Upper lobe of left lung (tissue), 6 donors: ENCODE measurements at regions not wholly inside any gene's neighbourhood (a gene's known extent, or its start where the extent isn't known, plus 50 kb on each side); places are given as distances from the start of the nearest gene placed in this dataset.

Experiments used
- ATAC-seq, 2 donors: fragments of 200-7000 bp; cut with Tn5 transposase; one replicate each; pipeline ENCODE4 v1.9.1; 2022; ENCODE audit warnings: mild to moderate bottlenecking in 2 of 2, moderate library complexity in 2 of 2; ENCODE audit not compliant: low FRiP score in 2 of 2
- DNase-seq, 2 donors: peaks; one replicate each; pipeline ENCODE4 v3.0.0-alpha.2; 2019 to 2020
- H3K27ac ChIP-seq, 4 donors: fragments of 200-600 bp; sonication (generic); one replicate each; pipeline ENCODE4 v1.5.1; 2016 to 2019
- H3K27me3 ChIP-seq, 4 donors: fragments of 200-600 bp; sonication (generic); one replicate each; pipeline ENCODE4 v1.5.1; 2017 to 2019
- H3K36me3 ChIP-seq, 4 donors: fragments of 200-600 bp; sonication (generic); one replicate each; pipeline ENCODE4 v1.5.1; 2016 to 2019
- H3K4me1 ChIP-seq, 4 donors: fragments of 200-600 bp; sonication (generic); one replicate each; pipeline ENCODE4 v1.5.1; 2018 to 2019
- H3K4me3 ChIP-seq, 4 donors: fragments of 200-600 bp; sonication (generic); one replicate each; pipeline ENCODE4 v1.5.1; 2017 to 2019; ENCODE audit warnings: mild to moderate bottlenecking in 2 of 4, moderate library complexity in 1 of 4
- H3K9me3 ChIP-seq, 4 donors: fragments of 200-600 bp; sonication (generic); one replicate each; pipeline ENCODE4 v1.5.1; 2018 to 2019
- CTCF ChIP-seq, 6 experiments: fragments of 450-650 bp in 4 of 6; fragments of 200-600 bp in 2 of 6; sonication (generic) in 2 of 6; IDR thresholded peaks; one replicate each; pipeline ENCODE4 v1.5.1; 2016 to 2019; ENCODE audit warnings: antibody characterized with exemption in 6 of 6
- EP300 ChIP-seq, 4 donors: sonication (generic); formaldehyde crosslinking; IDR thresholded peaks; one replicate each; pipeline ENCODE4 v1.5.1; 2017; ENCODE audit warnings: antibody characterized with exemption in 4 of 4, control low read depth in 2 of 4
- POLR2A ChIP-seq, 4 donors: fragments of 450-650 bp; IDR thresholded peaks; one replicate each; pipeline ENCODE4 v1.5.1; 2016 to 2017; ENCODE audit warnings: antibody characterized with exemption in 4 of 4, mild to moderate bottlenecking in 2 of 4
- POLR2AphosphoS5 ChIP-seq, 2 donors: sonication (generic); formaldehyde crosslinking; IDR thresholded peaks; one replicate each; pipeline ENCODE4 v1.5.1; 2017; ENCODE audit warnings: antibody characterized with exemption in 2 of 2
- WGBS, 2 donors: methylation state at CpG; one replicate each; pipeline ENCODE4 v1.1.5; 2017 to 2018; 5-methylcytosine and 5-hydroxymethylcytosine counted together
- donor health status: DM: no; HTN: no; CAD: no; lungs with moderate emphysema.
- donor health status: DM: no; HTN: yes; CAD: no; lungs with severe emphysema.

- DNase-seq (no peak), ATAC-seq (no peak)
- Histone ChIP-seq H3K27me3 (no peaks in the 10 kb centered on the region), H3K36me3 (no peaks in the 10 kb centered on the region), H3K27ac (no peak overlapping the region), H3K4me1 (no peaks in the 10 kb centered on the region), H3K4me3 (no peak overlapping the region), H3K9me3 (no peaks in the 10 kb centered on the region)
- TF ChIP-seq POLR2A (IDR thresholded peaks at IDR 0.05) (no peak), POLR2AphosphoS5 (IDR thresholded peaks at IDR 0.05) (no peak)
Measured at GRCh38 chr13:34230271-34230670, 412.3 kb downstream of the RFC3 start.

GRCh38 chr13:34241332-34241731, 423.4 kb downstream of the RFC3 start:
- WGBS, 2 donors: 81 to 84% methylated on average over 5 of the region's 5 CpGs
- no peaks in the 10 kb centered on the region for H3K36me3 ChIP-seq
- no peak for ATAC-seq
- no peaks in the 10 kb centered on the region for H3K4me1 ChIP-seq
- no peak overlapping the region for H3K27ac ChIP-seq
- TF ChIP-seq EP300 (IDR thresholded peaks at IDR 0.05) (no peak), CTCF (IDR thresholded peaks at IDR 0.05) (no peak), POLR2A (IDR thresholded peaks at IDR 0.05) (no peak), POLR2AphosphoS5 (IDR thresholded peaks at IDR 0.05) (no peak)
- H3K4me3 ChIP-seq: no peak overlapping the region
- no peaks in the 10 kb centered on the region for H3K9me3 ChIP-seq
- DNase-seq: no peak
- H3K27me3 ChIP-seq: no peaks in the 10 kb centered on the region

- no peak for ATAC-seq
- H3K27ac ChIP-seq: no peak overlapping the region
- H3K27me3 ChIP-seq: no peaks in the 10 kb centered on the region
- H3K4me3 ChIP-seq: no peak overlapping the region
- DNase-seq: no peak
- TF ChIP-seq POLR2AphosphoS5 (IDR thresholded peaks at IDR 0.05): no peak
- no peaks in the 10 kb centered on the region for H3K4me1 ChIP-seq
- no peaks in the 10 kb centered on the region for H3K9me3 ChIP-seq
- no peaks in the 10 kb centered on the region for H3K36me3 ChIP-seq
- 38 to 61% methylated on average over 3 of the region's 3 CpGs for WGBS, 2 donors
Measured at GRCh38 chr13:34243403-34243802, 425.5 kb downstream of the RFC3 start.

- H3K9me3 ChIP-seq: no peaks in the 10 kb centered on the region
- TF ChIP-seq EP300 (IDR thresholded peaks at IDR 0.05) (no peak), CTCF (IDR thresholded peaks at IDR 0.05) (no peak), POLR2AphosphoS5 (IDR thresholded peaks at IDR 0.05) (no peak), POLR2A (IDR thresholded peaks at IDR 0.05) (no peak)
- WGBS, 2 donors: 74 to 80% methylated on average over 2 of the region's 2 CpGs
- H3K27ac ChIP-seq: no peak overlapping the region
- no peaks in the 10 kb centered on the region for H3K36me3 ChIP-seq
- H3K4me3 ChIP-seq: no peak overlapping the region
- no peak for DNase-seq
- no peaks in the 10 kb centered on the region for H3K27me3 ChIP-seq
- H3K4me1 ChIP-seq: no peaks in the 10 kb centered on the region
- no peak for ATAC-seq
Measured at GRCh38 chr13:34246511-34246910, 428.6 kb downstream of the RFC3 start.

GRCh38 chr13:34247596-34247995, 429.6 kb downstream of the RFC3 start:
- H3K4me1 ChIP-seq: no peaks in the 10 kb centered on the region
- no peak for ATAC-seq
- no peaks in the 10 kb centered on the region for H3K27me3 ChIP-seq
- TF ChIP-seq EP300 (IDR thresholded peaks at IDR 0.05): no peak
- TF ChIP-seq POLR2AphosphoS5 (IDR thresholded peaks at IDR 0.05): no peak
- no peak for TF ChIP-seq POLR2A (IDR thresholded peaks at IDR 0.05)
- no peak for TF ChIP-seq CTCF (IDR thresholded peaks at IDR 0.05)
- no peaks in the 10 kb centered on the region for H3K9me3 ChIP-seq
- no peak overlapping the region for H3K4me3 ChIP-seq
- no peaks in the 10 kb centered on the region for H3K36me3 ChIP-seq
- H3K27ac ChIP-seq: no peak overlapping the region
- no peak for DNase-seq
- 67 to 85% methylated on average over 1 of the region's 1 CpG for WGBS, 2 donors

- DNase-seq (no peak), ATAC-seq (no peak)
- H3K4me3 ChIP-seq: no peak overlapping the region
- no peaks in the 10 kb centered on the region for H3K36me3 ChIP-seq
- H3K27me3 ChIP-seq: no peaks in the 10 kb centered on the region
- H3K9me3 ChIP-seq: no peaks in the 10 kb centered on the region
- H3K4me1 ChIP-seq: no peaks in the 10 kb centered on the region
- no peak overlapping the region for H3K27ac ChIP-seq
- 78 to 80% methylated on average over 3 of the region's 3 CpGs for WGBS, 2 donors
- TF ChIP-seq POLR2AphosphoS5 (IDR thresholded peaks at IDR 0.05): no peak
- TF ChIP-seq POLR2A (IDR thresholded peaks at IDR 0.05): no peak
- no peak for TF ChIP-seq EP300 (IDR thresholded peaks at IDR 0.05)
Measured at GRCh38 chr13:34249546-34250039, 431.6 kb downstream of the RFC3 start.
